AG04450 (cell line): ENCODE measurements at regions not wholly inside any gene's neighbourhood (a gene's known extent, or its start where the extent isn't known, plus 50 kb on each side); places are given as distances from the start of the nearest gene placed in this dataset.

ENCODE experiments used
- CTCF ChIA-PET: fragments of 300-600, 350-600 bp; formaldehyde crosslinking; extraction: SDS; loops from one replicate; lab custom pipeline; 2022; ENCODE audit warnings: antibody characterized with exemption, inconsistent platforms; lab: Charles Lee
- POLR2A ChIA-PET: fragments of 350-600 bp; formaldehyde crosslinking; extraction: SDS; loops from one replicate; lab custom pipeline; 2021; ENCODE audit warnings: antibody characterized with exemption, inconsistent platforms; lab: Yijun Ruan, JAX
- DNase-seq: peaks from one replicate; pipeline ENCODE4 v3.0.0-alpha.2; 2011; ENCODE audit warnings: low read depth, low spot score
- H3K27ac ChIP-seq: one replicate; pipeline ENCODE4 v1.5.1; 2012; ENCODE audit warnings: low read depth, low read length, control low read depth
- H3K27me3 ChIP-seq: one replicate; pipeline ENCODE4 v1.6.0; 2012; ENCODE audit warnings: low read length; ENCODE audit not compliant: control insufficient read depth, insufficient read depth
- H3K4me3 ChIP-seq: 2 replicates; pipeline ENCODE4 v1.5.1; 2011; ENCODE audit warnings: mild to moderate bottlenecking, low read depth, low read length, control low read depth
- H3K9me3 ChIP-seq: 2 replicates; pipeline ENCODE4 v1.5.1; 2012; ENCODE audit warnings: low read length; ENCODE audit not compliant: control insufficient read depth, insufficient read depth
- CTCF ChIP-seq: IDR thresholded peaks from 2 replicates; pipeline ENCODE4 v1.5.1; 2011; ENCODE audit warnings: low read depth, low read length, control low read depth, inconsistent platforms

DNA sequence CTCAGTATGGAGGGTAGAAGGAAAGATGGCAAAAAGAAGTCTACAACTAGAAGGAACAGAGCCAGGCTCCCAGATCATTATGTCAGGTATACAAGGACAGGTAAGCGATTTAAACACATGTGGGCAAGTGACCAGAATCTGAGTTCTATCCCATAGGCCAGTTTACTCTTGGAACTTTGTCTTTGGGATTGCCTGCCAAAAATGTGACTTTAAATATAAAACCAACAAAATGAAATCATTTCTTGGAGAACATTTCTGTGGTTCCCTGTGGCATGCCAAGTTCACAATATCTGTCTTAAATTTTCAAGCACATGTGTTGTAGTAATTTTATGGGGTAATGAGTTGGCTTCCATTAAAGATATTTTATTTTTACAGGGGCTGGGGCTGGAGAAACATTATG, 141.0 kb downstream of the SLC17A6 start:
- no peak overlapping the region for H3K27ac ChIP-seq
- TF ChIP-seq CTCF: no peak
- no peaks in the 10 kb centered on the region for H3K27me3 ChIP-seq
- ChIA-PET POLR2A (no interaction called here), CTCF (no interaction called here)
- no peak for DNase-seq
- H3K9me3 ChIP-seq: no peaks in the 10 kb centered on the region
- no peak overlapping the region for H3K4me3 ChIP-seq

DNA sequence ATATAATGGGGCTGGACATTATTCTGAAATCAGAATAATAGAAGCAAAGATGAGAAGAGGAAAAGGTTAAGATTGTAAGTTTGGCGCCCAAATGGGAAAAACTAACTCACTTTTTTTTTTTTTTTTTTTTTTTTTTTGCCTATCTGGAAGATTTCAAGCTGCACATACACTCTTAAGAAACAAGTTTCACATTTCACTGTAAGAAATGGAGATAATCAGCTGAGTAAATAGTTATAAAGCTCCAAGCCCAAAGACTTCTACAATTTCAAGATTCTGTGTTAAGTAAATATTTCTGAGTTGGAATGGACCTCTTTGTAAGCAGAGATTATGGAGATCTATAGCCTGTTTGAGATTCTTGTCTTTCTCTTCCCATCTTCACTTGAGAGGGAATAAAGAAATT, 140.0 kb downstream of the SLC17A6 start:
- no peaks in the 10 kb centered on the region for H3K9me3 ChIP-seq
- H3K27ac ChIP-seq: no peak overlapping the region
- no peaks in the 10 kb centered on the region for H3K27me3 ChIP-seq
- CTCF ChIA-PET: interaction anchor here (0.6 kb wide), 1 partner anchor 302 kb away, joined by 3 read pairs; no protein-coding TSS in a partner anchor
- no peak overlapping the region for H3K4me3 ChIP-seq
- no peak for TF ChIP-seq CTCF
- no peak for DNase-seq
- POLR2A ChIA-PET: no interaction called here

GRCh38 chr11:22477312-22477711, 139.1 kb downstream of the SLC17A6 start:
- TF ChIP-seq CTCF: no peak
- CTCF ChIA-PET: no interaction called here
- no peak for DNase-seq

DNA sequence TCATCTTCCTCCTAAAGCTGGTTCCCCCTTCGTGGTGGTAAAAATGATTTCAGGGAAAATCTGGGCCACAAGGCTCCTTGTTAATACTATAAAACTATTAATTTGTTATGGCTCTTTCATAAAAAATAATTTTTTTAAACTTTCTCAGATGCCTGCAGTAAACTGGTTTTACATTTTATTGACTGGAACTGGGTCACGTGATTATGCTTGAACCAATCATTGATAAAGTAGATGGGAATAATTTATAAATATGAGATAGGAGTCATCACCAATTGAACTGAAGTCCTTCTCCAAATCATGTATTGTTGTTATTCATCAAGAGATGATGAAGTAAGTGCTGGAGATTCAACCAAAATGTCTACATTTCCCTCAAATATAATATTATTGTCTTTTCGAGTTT, 138.4 kb downstream of the SLC17A6 start:
- Histone ChIP-seq H3K27ac (no peak overlapping the region), H3K27me3 (no peaks in the 10 kb centered on the region), H3K9me3 (no peaks in the 10 kb centered on the region), H3K4me3 (no peak overlapping the region)
- CTCF ChIA-PET: no interaction called here
- DNase-seq: no peak
- POLR2A ChIA-PET: no interaction called here
- no peak for TF ChIP-seq CTCF

More at GRCh38 chr11:22477312-22477711, 139.1 kb downstream of the SLC17A6 start:
- POLR2A ChIA-PET: no interaction called here
- no peaks in the 10 kb centered on the region for H3K27me3 ChIP-seq
- H3K9me3 ChIP-seq: no peaks in the 10 kb centered on the region
- H3K27ac ChIP-seq: no peak overlapping the region
- no peak overlapping the region for H3K4me3 ChIP-seq

GRCh38 chr11:22474616-22475015, 136.4 kb downstream of the SLC17A6 start:
- no peak for TF ChIP-seq CTCF
- Histone ChIP-seq H3K9me3 (no peaks in the 10 kb centered on the region), H3K4me3 (no peak overlapping the region), H3K27me3 (no peaks in the 10 kb centered on the region), H3K27ac (no peak overlapping the region)
- ChIA-PET POLR2A (no interaction called here), CTCF (no interaction called here)
- no peak for DNase-seq
